Gastrocnemius medialis (tissue), 4 donors: ENCODE measurements at regions not wholly inside any gene's neighbourhood (a gene's known extent, or its start where the extent isn't known, plus 50 kb on each side); places are given as distances from the start of the nearest gene placed in this dataset.

Source experiments
- ATAC-seq, 2 donors: fragments of 150-250 bp; one replicate each; pipeline ENCODE4 v1.9.1; 2016
- DNase-seq, 2 donors: peaks; one replicate each; pipeline ENCODE4 v3.0.0-alpha.2; 2019
- H3K27ac ChIP-seq, 4 donors: fragments of 200-600 bp; sonication (generic); 1 replicate in 1 of 4; 2 replicates in 3 of 4; pipeline ENCODE4 v1.5.1; 2016 to 2018; ENCODE audit warnings: mild to moderate bottlenecking in 2 of 4, moderate library complexity in 1 of 4
- H3K27me3 ChIP-seq, 3 donors: fragments of 200-600 bp; sonication (generic) in 2 of 3; 1 replicate in 1 of 3; 2 replicates in 2 of 3; pipeline versions ENCODE4 v1.5.1 to v1.6.0; 2016 to 2019; ENCODE audit warnings: mild to moderate bottlenecking in 1 of 3, moderate library complexity in 1 of 3
- H3K36me3 ChIP-seq, 2 donors: fragments of 200-600 bp; sonication (generic) in 1 of 2; one replicate each; pipeline ENCODE4 v1.5.1; 2017 to 2018
- H3K4me1 ChIP-seq, 2 donors: fragments of 200-600 bp; sonication (generic) in 1 of 2; one replicate each; pipeline ENCODE4 v1.5.1; 2016 to 2017; ENCODE audit warnings: mild to moderate bottlenecking in 2 of 2
- H3K4me3 ChIP-seq, 4 donors: fragments of 200-600 bp; sonication (generic) in 3 of 4; 1 replicate in 1 of 4; 2 replicates in 3 of 4; pipeline ENCODE4 v1.5.1; 2016 to 2019; ENCODE audit warnings: mild to moderate bottlenecking in 2 of 4
- H3K9me3 ChIP-seq, 3 donors: fragments of 200-600 bp; sonication (generic) in 2 of 3; 1 replicate in 1 of 3; 2 replicates in 2 of 3; pipeline ENCODE4 v1.5.1; 2016 to 2019
- POLR2A ChIP-seq, 2 donors: fragments of 450-650 bp; IDR thresholded peaks; one replicate each; pipeline ENCODE4 v1.6.1; 2017; ENCODE audit warnings: antibody characterized with exemption in 2 of 2, mild to moderate bottlenecking in 2 of 2, moderate library complexity in 2 of 2
- in situ Hi-C, 4 donors: fragments of 200-750 bp; cut with MboI; loops; one replicate each; pipeline versions ENCODE4 v1.15.0 to v1.8.0; 2017; ENCODE audit warnings: low sequenced_read_pairs in 4 of 4
- intact Hi-C: fragments of 100-400 bp; cut with DNase I; formaldehyde crosslinking; loops from one replicate; pipeline ENCODE4 v1.15.1; 2023; ENCODE audit warnings: low total_unique reads
- TF ChIP-seq, protein P1 (sequence below), 5 experiments: fragments of 450-650 bp in 3 of 5; fragments of 200-600 bp in 2 of 5; sonication (generic) in 2 of 5; IDR thresholded peaks in 4 of 5; conservative IDR thresholded peaks in 1 of 5; 1 replicate in 4 of 5; 2 replicates in 1 of 5; pipeline ENCODE4 v1.5.1; 2016 to 2019; ENCODE audit warnings: antibody characterized with exemption in 5 of 5, mild to moderate bottlenecking in 3 of 5, moderate library complexity in 3 of 5

DNA sequence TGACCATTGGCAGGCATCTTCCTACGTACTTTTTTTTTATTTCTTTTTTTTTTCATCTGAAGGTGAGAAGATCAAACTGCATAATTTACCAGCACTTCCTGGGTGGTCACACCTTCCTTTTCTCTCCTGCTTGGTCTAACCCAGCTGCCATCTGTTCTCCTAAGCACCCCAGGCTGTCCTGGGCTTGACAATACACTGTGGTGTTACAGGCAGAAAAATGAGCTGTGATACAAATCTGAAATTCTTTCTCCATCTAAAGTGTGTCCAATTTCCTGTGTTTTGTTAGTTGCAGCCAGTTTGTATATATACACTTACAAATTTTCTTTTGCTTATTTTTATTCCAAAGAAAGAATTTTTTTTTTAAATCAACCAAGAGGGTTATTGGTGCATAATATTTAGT is 786.0 kb upstream of the ZEB2 start:
- DNase-seq: no peak
- no peak overlapping the region for H3K4me3 ChIP-seq
- H3K27ac ChIP-seq: no peak overlapping the region
- in situ Hi-C loops (no loop called here), intact Hi-C loops (no loop called here)
- H3K36me3 ChIP-seq: no peaks in the 10 kb centered on the region
- ATAC-seq: no peak
- no peaks in the 10 kb centered on the region for H3K27me3 ChIP-seq
- TF ChIP-seq POLR2A (IDR thresholded peaks at IDR 0.05): no peak
- TF ChIP-seq, protein P1, sequence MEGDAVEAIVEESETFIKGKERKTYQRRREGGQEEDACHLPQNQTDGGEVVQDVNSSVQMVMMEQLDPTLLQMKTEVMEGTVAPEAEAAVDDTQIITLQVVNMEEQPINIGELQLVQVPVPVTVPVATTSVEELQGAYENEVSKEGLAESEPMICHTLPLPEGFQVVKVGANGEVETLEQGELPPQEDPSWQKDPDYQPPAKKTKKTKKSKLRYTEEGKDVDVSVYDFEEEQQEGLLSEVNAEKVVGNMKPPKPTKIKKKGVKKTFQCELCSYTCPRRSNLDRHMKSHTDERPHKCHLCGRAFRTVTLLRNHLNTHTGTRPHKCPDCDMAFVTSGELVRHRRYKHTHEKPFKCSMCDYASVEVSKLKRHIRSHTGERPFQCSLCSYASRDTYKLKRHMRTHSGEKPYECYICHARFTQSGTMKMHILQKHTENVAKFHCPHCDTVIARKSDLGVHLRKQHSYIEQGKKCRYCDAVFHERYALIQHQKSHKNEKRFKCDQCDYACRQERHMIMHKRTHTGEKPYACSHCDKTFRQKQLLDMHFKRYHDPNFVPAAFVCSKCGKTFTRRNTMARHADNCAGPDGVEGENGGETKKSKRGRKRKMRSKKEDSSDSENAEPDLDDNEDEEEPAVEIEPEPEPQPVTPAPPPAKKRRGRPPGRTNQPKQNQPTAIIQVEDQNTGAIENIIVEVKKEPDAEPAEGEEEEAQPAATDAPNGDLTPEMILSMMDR (IDR thresholded peaks at IDR 0.05 in 4 of 5, conservative IDR thresholded peaks at IDR 0.05 in 1 of 5): no peak
- H3K4me1 ChIP-seq: no peaks in the 10 kb centered on the region
- H3K9me3 ChIP-seq: no peaks in the 10 kb centered on the region

DNA sequence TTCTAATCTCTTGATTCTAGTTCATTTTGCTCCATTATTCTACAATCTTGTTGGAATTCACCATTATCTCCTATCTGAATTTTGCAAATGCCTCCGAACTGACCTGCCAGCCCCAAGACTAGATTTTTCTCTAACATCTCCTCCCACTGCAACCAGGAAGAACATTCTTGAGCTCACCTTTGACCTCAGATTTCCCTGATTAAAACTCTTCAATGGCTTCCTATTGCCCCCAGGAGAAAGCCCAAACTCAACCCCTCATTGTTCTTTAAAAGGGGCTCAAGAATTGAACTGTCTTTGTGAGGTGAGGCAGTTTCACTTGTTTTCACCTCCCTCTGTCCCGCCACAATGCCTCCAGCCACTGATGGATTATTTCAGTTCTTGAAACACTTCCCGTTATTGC is 784.6 kb upstream of the ZEB2 start:
- intact Hi-C loops (no loop called here), in situ Hi-C loops (no loop called here)
- Histone ChIP-seq H3K4me3 (no peak overlapping the region), H3K4me1 (no peaks in the 10 kb centered on the region), H3K36me3 (no peaks in the 10 kb centered on the region), H3K9me3 (no peaks in the 10 kb centered on the region), H3K27me3 (no peaks in the 10 kb centered on the region), H3K27ac (no peak overlapping the region)
- ATAC-seq: no peak
- DNase-seq: no peak
- TF ChIP-seq, protein P1 (IDR thresholded peaks at IDR 0.05 in 4 of 5, conservative IDR thresholded peaks at IDR 0.05 in 1 of 5): no peak
- no peak for TF ChIP-seq POLR2A (IDR thresholded peaks at IDR 0.05)

DNA sequence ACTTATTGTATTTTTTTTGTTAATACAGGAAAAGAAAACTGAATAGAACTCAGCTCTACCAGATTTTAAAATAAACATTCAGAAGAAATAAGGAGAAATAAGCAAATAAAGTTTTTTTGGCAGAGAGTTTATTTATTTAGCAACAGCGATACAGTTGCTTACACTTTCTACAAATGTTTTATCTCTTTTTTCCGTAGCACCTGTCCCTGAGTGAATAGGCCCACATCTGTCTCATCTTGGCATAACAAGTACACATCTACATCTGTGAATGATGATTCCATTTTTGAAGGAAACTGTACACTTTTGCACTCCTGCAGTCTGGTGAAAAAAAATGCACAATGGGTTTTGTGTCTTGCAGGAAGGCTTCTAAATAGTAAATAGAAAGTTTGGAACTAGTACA is 783.6 kb upstream of the ZEB2 start:
- in situ Hi-C loops: no loop called here
- intact Hi-C loops: no loop called here
- Histone ChIP-seq H3K9me3 (no peaks in the 10 kb centered on the region), H3K4me1 (no peaks in the 10 kb centered on the region), H3K4me3 (no peak overlapping the region), H3K36me3 (no peaks in the 10 kb centered on the region), H3K27me3 (no peaks in the 10 kb centered on the region), H3K27ac (no peak overlapping the region)
- ATAC-seq (no peak), DNase-seq (no peak)
- no peak for TF ChIP-seq POLR2A (IDR thresholded peaks at IDR 0.05)
- TF ChIP-seq, protein P1 (IDR thresholded peaks at IDR 0.05 in 4 of 5, conservative IDR thresholded peaks at IDR 0.05 in 1 of 5): no peak

DNA sequence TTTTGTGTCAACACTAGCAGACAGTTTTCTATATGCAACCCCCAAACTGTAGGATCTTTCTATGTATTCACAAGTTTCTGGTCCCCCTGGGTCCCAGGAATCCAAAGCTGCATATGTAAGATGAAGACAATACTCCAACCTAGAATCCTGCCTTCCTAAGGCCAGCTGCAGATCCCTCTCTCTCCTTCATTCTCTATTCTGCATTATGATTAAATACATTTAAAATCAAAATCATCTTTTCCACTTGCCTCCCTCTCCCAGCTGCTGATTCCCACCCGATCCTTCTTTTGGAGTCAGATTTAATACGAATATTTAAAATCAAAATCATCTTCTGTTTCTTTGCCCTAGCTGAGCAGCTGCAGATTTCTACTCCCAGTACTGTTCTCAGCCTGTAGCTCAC is 783.0 kb upstream of the ZEB2 start:
- no peaks in the 10 kb centered on the region for H3K27me3 ChIP-seq
- no peak overlapping the region for H3K27ac ChIP-seq
- ATAC-seq: no peak
- TF ChIP-seq, protein P1 (IDR thresholded peaks at IDR 0.05 in 4 of 5, conservative IDR thresholded peaks at IDR 0.05 in 1 of 5): no peak
- TF ChIP-seq POLR2A (IDR thresholded peaks at IDR 0.05): no peak
- H3K9me3 ChIP-seq: no peaks in the 10 kb centered on the region
- H3K4me1 ChIP-seq: no peaks in the 10 kb centered on the region
- no peak overlapping the region for H3K4me3 ChIP-seq
- H3K36me3 ChIP-seq: no peaks in the 10 kb centered on the region
- in situ Hi-C loops (no loop called here), intact Hi-C loops (no loop called here)
- DNase-seq: no peak

DNA sequence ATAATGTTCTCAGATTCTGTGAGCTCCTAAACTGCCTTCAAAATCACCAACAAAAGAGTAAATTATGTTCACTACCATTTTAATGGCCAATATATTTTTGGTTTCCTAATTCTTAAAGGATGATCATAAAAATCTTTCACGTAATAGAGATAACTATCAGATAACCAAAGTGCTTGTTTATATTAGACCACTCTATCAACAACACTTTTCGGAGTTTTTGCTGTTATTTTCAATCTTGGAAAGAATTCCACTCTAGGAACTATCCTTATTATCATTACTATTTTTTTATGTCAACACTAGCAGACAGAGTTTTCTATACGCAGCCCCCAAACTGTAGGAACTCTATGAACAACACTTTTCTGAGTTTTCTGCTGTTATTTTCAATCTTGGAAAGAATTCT is 782.5 kb upstream of the ZEB2 start:
- ATAC-seq (no peak), DNase-seq (no peak)
- intact Hi-C loops: no loop called here
- no peaks in the 10 kb centered on the region for H3K4me1 ChIP-seq
- H3K9me3 ChIP-seq: no peaks in the 10 kb centered on the region
- in situ Hi-C loops: no loop called here
- H3K36me3 ChIP-seq: no peaks in the 10 kb centered on the region
- no peak overlapping the region for H3K4me3 ChIP-seq
- TF ChIP-seq, protein P1 (IDR thresholded peaks at IDR 0.05 in 4 of 5, conservative IDR thresholded peaks at IDR 0.05 in 1 of 5): no peak
- no peak for TF ChIP-seq POLR2A (IDR thresholded peaks at IDR 0.05)
- H3K27ac ChIP-seq: no peak overlapping the region
- H3K27me3 ChIP-seq: no peaks in the 10 kb centered on the region
